ENCODE measurements at regions not wholly inside any gene's neighbourhood (a gene's known extent, or its start where the extent isn't known, plus 50 kb on each side); places are given as distances from the start of the nearest gene placed in this dataset.

DNA sequence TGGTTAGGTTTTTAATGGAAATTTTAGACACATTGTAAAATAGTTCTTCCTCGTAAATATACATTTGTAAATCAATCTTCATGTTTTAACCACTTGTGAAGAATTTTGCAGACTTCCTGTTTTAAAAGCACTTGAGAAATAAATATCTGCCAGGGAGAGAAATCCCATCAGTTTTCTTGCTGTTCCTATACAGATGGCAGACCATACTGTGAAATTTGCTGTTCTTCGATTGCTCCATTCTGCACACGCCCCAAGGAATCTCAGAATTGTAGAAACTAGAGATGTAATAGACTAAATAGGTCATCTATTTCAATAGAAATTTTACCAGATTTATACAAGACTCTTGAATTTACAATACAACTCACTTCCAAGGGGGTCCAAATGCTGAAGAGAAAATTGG lies 75.8 kb upstream of the PIK3C3 start:
- H3K9me3 ChIP-seq = no peaks in the 10 kb centered on the region
- TF ChIP-seq, protein P1, sequence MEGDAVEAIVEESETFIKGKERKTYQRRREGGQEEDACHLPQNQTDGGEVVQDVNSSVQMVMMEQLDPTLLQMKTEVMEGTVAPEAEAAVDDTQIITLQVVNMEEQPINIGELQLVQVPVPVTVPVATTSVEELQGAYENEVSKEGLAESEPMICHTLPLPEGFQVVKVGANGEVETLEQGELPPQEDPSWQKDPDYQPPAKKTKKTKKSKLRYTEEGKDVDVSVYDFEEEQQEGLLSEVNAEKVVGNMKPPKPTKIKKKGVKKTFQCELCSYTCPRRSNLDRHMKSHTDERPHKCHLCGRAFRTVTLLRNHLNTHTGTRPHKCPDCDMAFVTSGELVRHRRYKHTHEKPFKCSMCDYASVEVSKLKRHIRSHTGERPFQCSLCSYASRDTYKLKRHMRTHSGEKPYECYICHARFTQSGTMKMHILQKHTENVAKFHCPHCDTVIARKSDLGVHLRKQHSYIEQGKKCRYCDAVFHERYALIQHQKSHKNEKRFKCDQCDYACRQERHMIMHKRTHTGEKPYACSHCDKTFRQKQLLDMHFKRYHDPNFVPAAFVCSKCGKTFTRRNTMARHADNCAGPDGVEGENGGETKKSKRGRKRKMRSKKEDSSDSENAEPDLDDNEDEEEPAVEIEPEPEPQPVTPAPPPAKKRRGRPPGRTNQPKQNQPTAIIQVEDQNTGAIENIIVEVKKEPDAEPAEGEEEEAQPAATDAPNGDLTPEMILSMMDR (IDR thresholded peaks at IDR 0.05) = no peak
- TF ChIP-seq POLR2A (IDR thresholded peaks at IDR 0.05) (no peak), POLR2AphosphoS5 (IDR thresholded peaks at IDR 0.05) (no peak)
- no peak for DNase-seq (ENCODE audit: low spot score in 2 of 2)
- H3K27ac ChIP-seq = no peak overlapping the region
- H3K36me3 ChIP-seq = no peaks in the 10 kb centered on the region
- no peaks in the 10 kb centered on the region for H3K4me1 ChIP-seq
- no peaks in the 10 kb centered on the region for H3K27me3 ChIP-seq
- intact Hi-C loops (cut with DNase I; ENCODE audit: low total_unique reads) = no loop called here
- H3K4me3 ChIP-seq = no peak overlapping the region

DNA sequence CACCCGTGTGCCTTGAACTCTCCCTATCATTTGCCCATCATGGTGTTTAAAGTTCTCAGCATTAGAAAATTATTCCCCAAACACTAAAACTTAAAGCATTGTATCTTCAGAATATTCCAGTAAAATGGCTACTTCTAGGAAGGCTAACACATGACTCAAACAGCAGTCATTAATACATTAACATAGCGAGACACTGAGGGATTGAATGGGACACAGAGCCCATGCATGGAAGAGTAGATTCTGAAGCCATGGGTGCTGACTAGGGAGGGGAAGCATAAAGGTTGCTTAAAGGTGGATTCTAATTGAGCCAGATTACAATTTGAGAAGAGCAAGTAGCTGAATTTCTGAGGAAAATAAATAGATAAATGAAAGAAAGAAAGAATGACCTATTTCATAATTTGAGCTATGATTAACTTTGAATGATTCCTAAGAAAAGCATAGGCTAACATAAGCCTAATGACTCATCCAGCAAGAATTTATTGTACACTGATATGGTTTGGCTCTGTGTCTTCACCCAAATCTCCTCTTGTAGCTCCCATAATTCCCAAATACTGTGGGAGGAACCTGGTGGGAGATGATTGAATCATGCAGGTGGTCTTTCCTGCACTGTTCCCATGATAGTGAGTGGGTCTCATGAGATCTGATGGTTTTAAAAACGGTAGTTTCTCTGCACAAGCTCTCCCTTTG lies 79.8 kb upstream of the PIK3C3 start:
- TF ChIP-seq POLR2A (IDR thresholded peaks at IDR 0.05) = no peak
- TF ChIP-seq, protein P1 (IDR thresholded peaks at IDR 0.05) = no peak
- no peak for TF ChIP-seq POLR2AphosphoS5 (IDR thresholded peaks at IDR 0.05)
- Histone ChIP-seq H3K4me1 (no peaks in the 10 kb centered on the region), H3K27me3 (no peaks in the 10 kb centered on the region), H3K4me3 (no peak overlapping the region), H3K9me3 (no peaks in the 10 kb centered on the region), H3K27ac (no peak overlapping the region), H3K36me3 (no peaks in the 10 kb centered on the region)
- intact Hi-C loops (cut with DNase I; ENCODE audit: low total_unique reads) = no loop called here
- no peak for DNase-seq (ENCODE audit: low spot score in 2 of 2)

DNA sequence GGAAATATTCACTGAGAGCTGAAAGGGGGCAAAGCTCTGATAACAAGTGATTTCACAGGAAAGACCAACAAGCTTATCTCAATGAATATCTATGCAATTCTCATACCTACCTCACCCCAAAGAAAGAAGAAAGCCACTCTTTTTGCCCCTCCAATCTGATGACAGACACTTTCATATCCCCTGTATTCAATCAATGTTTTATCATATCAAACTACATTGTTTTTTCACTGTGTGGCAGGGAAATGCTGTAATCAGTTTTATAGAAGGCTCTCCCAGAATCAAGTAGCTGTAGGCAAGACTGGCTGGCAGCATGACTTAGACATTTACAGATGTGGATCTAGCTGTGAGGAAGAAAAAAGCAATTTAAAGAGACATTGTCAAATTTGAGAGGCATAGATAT lies 81.3 kb upstream of the PIK3C3 start:
- Histone ChIP-seq H3K27me3 (no peaks in the 10 kb centered on the region), H3K4me1 (no peaks in the 10 kb centered on the region), H3K4me3 (no peak overlapping the region), H3K9me3 (no peaks in the 10 kb centered on the region), H3K36me3 (no peaks in the 10 kb centered on the region), H3K27ac (no peak overlapping the region)
- no peak for DNase-seq (ENCODE audit: low spot score in 2 of 2)
- intact Hi-C loops (cut with DNase I; ENCODE audit: low total_unique reads) = no loop called here
- TF ChIP-seq POLR2AphosphoS5 (IDR thresholded peaks at IDR 0.05) (no peak), POLR2A (IDR thresholded peaks at IDR 0.05) (no peak)
- TF ChIP-seq, protein P1 (IDR thresholded peaks at IDR 0.05) = no peak

- intact Hi-C loops (cut with DNase I; ENCODE audit: low total_unique reads) = no loop called here
- TF ChIP-seq POLR2A (IDR thresholded peaks at IDR 0.05) (no peak), POLR2AphosphoS5 (IDR thresholded peaks at IDR 0.05) (no peak)
- TF ChIP-seq, protein P1 (IDR thresholded peaks at IDR 0.05) = no peak
- DNase-seq (ENCODE audit: low spot score in 2 of 2) = no peak
These were observed 82.8 kb upstream of the PIK3C3 start for GRCh38 chr18:41872206-41872605.

GRCh38 chr18:41871229-41872000 lies 83.6 kb upstream of the PIK3C3 start:
- intact Hi-C loops (cut with DNase I; ENCODE audit: low total_unique reads) = no loop called here
- Histone ChIP-seq H3K4me1 (no peaks in the 10 kb centered on the region), H3K9me3 (no peaks in the 10 kb centered on the region), H3K27ac (no peak overlapping the region), H3K36me3 (no peaks in the 10 kb centered on the region), H3K4me3 (no peak overlapping the region), H3K27me3 (no peaks in the 10 kb centered on the region)
- TF ChIP-seq POLR2A (IDR thresholded peaks at IDR 0.05) = no peak
- TF ChIP-seq POLR2AphosphoS5 (IDR thresholded peaks at IDR 0.05) = no peak
- TF ChIP-seq, protein P1 (IDR thresholded peaks at IDR 0.05) = no peak
- DNase-seq (ENCODE audit: low spot score in 2 of 2) = no peak

More at GRCh38 chr18:41872206-41872605, 82.8 kb upstream of the PIK3C3 start:
- Histone ChIP-seq H3K4me3 (no peak overlapping the region), H3K27me3 (no peaks in the 10 kb centered on the region), H3K4me1 (no peaks in the 10 kb centered on the region), H3K27ac (no peak overlapping the region), H3K36me3 (no peaks in the 10 kb centered on the region), H3K9me3 (no peaks in the 10 kb centered on the region)
